H1 (cell line): ENCODE measurements at regions not wholly inside any gene's neighbourhood (a gene's known extent, or its start where the extent isn't known, plus 50 kb on each side); places are given as distances from the start of the nearest gene placed in this dataset.
"Not testable (repeated sequence)": the region's sequence is repeated elsewhere in the genome, so short reads cannot be mapped to it uniquely, and the experiment has no call there.

Source experiments
- CTCF ChIA-PET: fragments of 300-600 bp; sonication (Branson Sonifier 250); formaldehyde crosslinking; loops from one replicate; lab custom pipeline; 2021; ENCODE audit not compliant: partially characterized antibody; lab: Charles Lee
- POLR2A ChIA-PET: fragments of 300-600 bp; sonication (Branson Sonifier 250); formaldehyde crosslinking; loops from one replicate; lab custom pipeline; 2021; ENCODE audit warnings: inconsistent platforms; ENCODE audit not compliant: partially characterized antibody; lab: Charles Lee
- DNase-seq, 2 experiments: peaks; one replicate each; pipeline versions ENCODE4 v3.0.0 to v3.0.0-alpha.2; 2010 to 2022; ENCODE audit warnings: low spot score in 2 of 2, low read depth in 1 of 2, mixed read lengths in 1 of 2
- FAIRE-seq: peaks from 2 replicates; lab custom pipeline; 2011; peaks lifted over from hg19 to GRCh38; lab: Jason Lieb, UNC
- H2AFZ ChIP-seq: 2 replicates; pipeline ENCODE4 v1.8.1; 2012; ENCODE audit warnings: low read length, inconsistent platforms
- H2AK5ac ChIP-seq: 2 replicates; pipeline ENCODE4 v1.6.1; 2013; ENCODE audit warnings: low read depth, low read length
- H2BK120ac ChIP-seq: replicated peaks from 2 replicates; pipeline ENCODE3; 2013; ENCODE audit warnings: low read depth, low read length, inconsistent platforms
- H2BK12ac ChIP-seq: 2 replicates; pipeline ENCODE4 v1.6.1; 2013; ENCODE audit warnings: low read depth, low read length
- H2BK15ac ChIP-seq: 2 replicates; pipeline ENCODE4 v1.6.1; 2013; ENCODE audit warnings: low read length
- H2BK20ac ChIP-seq: 2 replicates; pipeline ENCODE4 v1.6.1; 2013; ENCODE audit warnings: low read length
- H2BK5ac ChIP-seq: 2 replicates; pipeline ENCODE4 v1.6.1; 2013; ENCODE audit warnings: low read depth, low read length
- H3K14ac ChIP-seq: 2 replicates; pipeline ENCODE4 v1.6.1; 2013; ENCODE audit warnings: inconsistent platforms; ENCODE audit not compliant: insufficient read length
- H3K18ac ChIP-seq: 2 replicates; pipeline ENCODE4 v1.6.1; 2013; ENCODE audit warnings: low read length; ENCODE audit errors: extremely low read depth
- H3K23ac ChIP-seq: 2 replicates; pipeline ENCODE4 v1.6.1; 2013; ENCODE audit warnings: inconsistent platforms; ENCODE audit not compliant: insufficient read length
- H3K23me2 ChIP-seq: 2 replicates; pipeline ENCODE4 v1.6.1; 2013; ENCODE audit warnings: low read depth, low read length
- H3K27ac ChIP-seq: 2 replicates; pipeline ENCODE4 v1.6.1; 2011; ENCODE audit warnings: low read depth, low read length, inconsistent platforms
- H3K27me3 ChIP-seq, 4 experiments: replicated peaks in 1 of 4; 1 replicate in 1 of 4; 2 replicates in 3 of 4; pipeline versions ENCODE4 v1.6.1 to v1.8.1; 2011 to 2013; ENCODE audit warnings: low read length in 3 of 4, mild to moderate bottlenecking in 3 of 4, inconsistent platforms in 2 of 4, mixed read lengths in 2 of 4, moderate library complexity in 1 of 4; ENCODE audit not compliant: control insufficient read depth in 3 of 4, insufficient read depth in 3 of 4; ENCODE audit errors: extremely low read depth in 1 of 4
- H3K36me3 ChIP-seq, 4 experiments: 2 replicates each; pipeline versions ENCODE4 v1.6.1 to v1.8.1; 2011 to 2013; ENCODE audit warnings: mild to moderate bottlenecking in 4 of 4, low read length in 3 of 4, moderate library complexity in 2 of 4, control low read depth in 1 of 4, inconsistent platforms in 1 of 4; ENCODE audit not compliant: insufficient read depth in 4 of 4, control insufficient read depth in 2 of 4
- H3K4ac ChIP-seq: replicated peaks from 2 replicates; pipeline ENCODE3; 2013; ENCODE audit warnings: low read length, low read depth, mixed read lengths, inconsistent platforms; ENCODE audit not compliant: insufficient read length
- H3K4me1 ChIP-seq, 4 experiments: replicated peaks in 1 of 4; 1 replicate in 1 of 4; 2 replicates in 3 of 4; pipeline versions ENCODE4 v1.6.1 to v1.8.1; 2011 to 2013; ENCODE audit warnings: low read length in 3 of 4, inconsistent platforms in 2 of 4, mixed read lengths in 1 of 4; ENCODE audit not compliant: insufficient read depth in 4 of 4, control insufficient read depth in 3 of 4
- H3K4me2 ChIP-seq, 2 experiments: 2 replicates each; pipeline versions ENCODE4 v1.6.1 to v1.8.1; 2011 to 2013; ENCODE audit warnings: low read depth in 2 of 2, low read length in 2 of 2, control low read depth in 1 of 2, inconsistent platforms in 1 of 2, mild to moderate bottlenecking in 1 of 2; ENCODE audit not compliant: insufficient read depth in 1 of 2
- H3K4me3 ChIP-seq, 4 experiments: fragments of 200-600, 300-600 bp in 1 of 4; sonication (generic), shearing (Covaris generic), sonication (Bioruptor Twin) in 1 of 4; 2 replicates each; pipeline versions ENCODE4 v1.5.1 to v1.8.1; 2011 to 2016; ENCODE audit warnings: low read length in 4 of 4, low read depth in 3 of 4, control low read depth in 2 of 4, inconsistent platforms in 2 of 4, mild to moderate bottlenecking in 2 of 4, mixed read lengths in 1 of 4, moderate library complexity in 1 of 4; ENCODE audit not compliant: insufficient read depth in 2 of 4; ENCODE audit errors: extremely low read depth in 1 of 4
- H3K56ac ChIP-seq: replicated peaks from 2 replicates; pipeline ENCODE3; 2013; ENCODE audit warnings: low read depth, mild to moderate bottlenecking, mixed read lengths, low read length, inconsistent platforms; ENCODE audit not compliant: insufficient read length
- H3K79me1 ChIP-seq: 2 replicates; pipeline ENCODE4 v1.6.1; 2013; ENCODE audit warnings: low read depth, low read length, control low read depth
- H3K79me2 ChIP-seq, 2 experiments: 2 replicates each; pipeline versions ENCODE4 v1.6.1 to v1.8.1; 2012 to 2013; ENCODE audit warnings: low read length in 2 of 2, mild to moderate bottlenecking in 2 of 2, inconsistent platforms in 1 of 2; ENCODE audit not compliant: insufficient read depth in 2 of 2, control insufficient read depth in 1 of 2
- H3K9ac ChIP-seq, 4 experiments: replicated peaks in 1 of 4; 1 replicate in 1 of 4; 2 replicates in 3 of 4; pipeline versions ENCODE4 v1.6.1 to v1.8.1; 2011 to 2013; ENCODE audit warnings: low read depth in 3 of 4, low read length in 3 of 4, control low read depth in 2 of 4, mild to moderate bottlenecking in 2 of 4, moderate library complexity in 2 of 4, inconsistent platforms in 1 of 4; ENCODE audit errors: extremely low read depth in 1 of 4
- H3K9me3 ChIP-seq, 2 experiments: 2 replicates each; pipeline versions ENCODE4 v1.6.1 to v1.8.1; 2012 to 2013; ENCODE audit warnings: mild to moderate bottlenecking in 2 of 2, moderate library complexity in 2 of 2, control low read depth in 1 of 2, inconsistent platforms in 1 of 2, low read depth in 1 of 2, low read length in 1 of 2, mixed read lengths in 1 of 2; ENCODE audit not compliant: insufficient read depth in 2 of 2
- H4K20me1 ChIP-seq, 2 experiments: replicated peaks in 1 of 2; 2 replicates each; pipeline versions ENCODE3 to v1.8.1; 2011 to 2013; ENCODE audit warnings: inconsistent platforms in 2 of 2, low read length in 2 of 2, mild to moderate bottlenecking in 1 of 2; ENCODE audit not compliant: insufficient read depth in 2 of 2, control insufficient read depth in 1 of 2
- H4K5ac ChIP-seq: 2 replicates; pipeline ENCODE4 v1.6.1; 2013; ENCODE audit warnings: low read length, low read depth, mixed read lengths, inconsistent platforms; ENCODE audit not compliant: insufficient read length
- H4K8ac ChIP-seq: 2 replicates; pipeline ENCODE4 v1.8.0; 2013; ENCODE audit warnings: mild to moderate bottlenecking, moderate library complexity, low read length, inconsistent platforms; ENCODE audit not compliant: insufficient read depth; ENCODE audit errors: extremely low read depth
- H4K91ac ChIP-seq: replicated peaks from 2 replicates; pipeline ENCODE3; 2013; ENCODE audit warnings: low read length, mixed read lengths, inconsistent platforms; ENCODE audit not compliant: insufficient read length
- CEBPB ChIP-seq: IDR thresholded peaks from 2 replicates; pipeline ENCODE4 v1.6.1; 2012; ENCODE audit warnings: low read depth, low read length
- POU5F1 ChIP-seq: IDR thresholded peaks from 2 replicates; pipeline ENCODE4 v1.6.1; 2011; ENCODE audit warnings: low read depth, mild to moderate bottlenecking, low read length, moderate library complexity
- TEAD4 ChIP-seq: IDR thresholded peaks from 2 replicates; pipeline ENCODE4 v1.6.1; 2012; ENCODE audit warnings: low read depth, low read length, inconsistent platforms, mixed read lengths
- WGBS, 2 experiments: shearing (Covaris generic) in 1 of 2; methylation state at CpG; one replicate each; pipeline versions ENCODE4 v1.1.6 to v1.1.7; 2013 to 2015; ENCODE audit warnings: low lambda C conversion rate in 2 of 2, mixed read lengths in 2 of 2, inconsistent platforms in 1 of 2, low coverage in 1 of 2, missing lambda C conversion rate in 1 of 2; ENCODE audit not compliant: insufficient replicate concordance in 2 of 2, insufficient coverage in 1 of 2, insufficient read length in 1 of 2; ENCODE audit errors: extremely low coverage in 1 of 2, missing lambda C conversion rate in 1 of 2; 5-methylcytosine and 5-hydroxymethylcytosine counted together

DNA sequence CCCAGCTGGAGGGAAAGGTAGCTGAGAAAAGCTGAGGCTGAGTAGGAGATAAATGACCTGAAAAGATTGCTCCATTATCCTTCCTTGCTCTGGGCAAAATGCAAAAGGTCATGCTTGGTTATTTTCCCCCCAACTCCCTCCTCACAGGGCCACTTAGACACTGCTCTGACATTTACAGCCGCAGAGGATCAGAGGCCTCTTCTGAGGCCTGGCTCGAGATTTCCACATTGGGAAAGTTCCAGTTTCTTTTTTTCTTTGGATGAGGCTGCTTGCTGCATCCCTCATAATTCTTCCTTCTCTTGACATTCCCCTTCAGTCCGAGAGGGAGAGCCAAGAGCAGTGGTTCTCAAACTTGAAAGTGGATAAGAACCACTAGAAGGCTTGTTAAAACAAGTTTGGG is 60.1 kb upstream of the HSPA9 start (continued):
- TF ChIP-seq CEBPB (no peak), TEAD4 (no peak), POU5F1 (no peak)

DNA sequence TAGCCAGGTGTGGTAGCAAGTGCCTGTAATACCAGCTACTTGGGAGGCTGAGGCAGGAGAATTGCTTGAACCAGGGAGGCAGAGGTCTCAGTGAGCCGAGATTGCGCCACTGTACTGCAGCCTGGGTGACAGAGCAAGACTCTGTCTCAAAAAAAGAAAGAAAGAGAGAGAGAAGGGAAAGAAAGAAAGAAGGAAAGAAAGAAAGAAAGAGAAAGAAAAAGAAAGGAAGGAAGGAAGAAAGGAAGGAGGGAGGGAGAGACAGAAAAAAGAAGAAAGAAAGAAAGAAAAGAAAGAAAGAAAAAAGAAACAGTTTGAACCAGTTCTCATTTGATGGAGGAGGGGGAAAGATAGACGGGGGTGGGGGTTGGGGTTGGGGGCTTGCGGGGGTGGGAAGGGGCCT is 59.6 kb upstream of the HSPA9 start:
- WGBS, 2 experiments: 89% methylated on average over 2 of the region's 4 CpGs; no CpG with 5 or more reads in 1 of the 2 experiments
- H3K27ac ChIP-seq, H3K9ac ChIP-seq, H3K4me3 ChIP-seq, H3K36me3 ChIP-seq, H3K18ac ChIP-seq, H4K5ac ChIP-seq, H3K9me3 ChIP-seq, H3K27me3 ChIP-seq, FAIRE-seq, H2AFZ ChIP-seq, H4K20me1 ChIP-seq, H3K4me2 ChIP-seq, H3K14ac ChIP-seq, H3K79me1 ChIP-seq, H3K4me1 ChIP-seq, H2BK12ac ChIP-seq, DNase-seq, H2BK5ac ChIP-seq, H2BK15ac ChIP-seq, H4K8ac ChIP-seq, H2BK20ac ChIP-seq, H3K23ac ChIP-seq, H2BK120ac ChIP-seq, H3K23me2 ChIP-seq, H4K91ac ChIP-seq, H3K79me2 ChIP-seq, H3K4ac ChIP-seq, H3K56ac ChIP-seq, H2AK5ac ChIP-seq: not testable (repeated sequence)
- ChIA-PET POLR2A (interaction anchor here (1.1 kb wide), 1 partner anchor 91 kb away, joined by 4 read pairs; no protein-coding TSS in a partner anchor), CTCF (interaction anchor here (2.2 to 17.1 kb wide), 3 partner anchors 15 to 55 kb away, joined by 9 to 192 read pairs (median 12); no protein-coding TSS in a partner anchor)
